GM19452 (cell line): ENCODE measurements at regions not wholly inside any gene's neighbourhood (a gene's known extent, or its start where the extent isn't known, plus 50 kb on each side); places are given as distances from the start of the nearest gene placed in this dataset.

ENCODE experiments used
- ATAC-seq: cut with Tn5 transposase; IDR thresholded peaks from one replicate; pipeline ENCODE4 v1.9.1; 2021; ENCODE audit not compliant: unreplicated experiment

DNA sequence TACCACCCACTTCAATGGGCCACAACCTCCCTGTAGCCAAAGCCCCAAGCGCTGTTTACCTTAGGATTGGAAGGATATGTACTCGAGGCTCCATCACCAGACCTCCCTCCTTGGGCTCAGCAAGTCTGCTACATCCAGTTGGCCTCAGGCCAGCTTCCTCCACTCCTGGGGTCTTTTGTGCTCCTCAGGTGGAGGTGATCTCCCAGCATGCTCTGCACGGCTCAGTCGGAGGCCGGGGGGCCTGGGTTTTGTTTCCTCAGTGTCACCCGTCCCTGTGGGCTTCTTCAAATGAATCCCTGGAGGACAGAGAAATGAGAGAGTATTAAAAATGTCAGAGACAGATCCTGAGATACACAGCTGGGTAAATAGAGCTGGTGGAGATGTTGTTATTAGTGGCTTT is 723.1 kb upstream of the TBX3 start:
- ATAC-seq = no peak

DNA sequence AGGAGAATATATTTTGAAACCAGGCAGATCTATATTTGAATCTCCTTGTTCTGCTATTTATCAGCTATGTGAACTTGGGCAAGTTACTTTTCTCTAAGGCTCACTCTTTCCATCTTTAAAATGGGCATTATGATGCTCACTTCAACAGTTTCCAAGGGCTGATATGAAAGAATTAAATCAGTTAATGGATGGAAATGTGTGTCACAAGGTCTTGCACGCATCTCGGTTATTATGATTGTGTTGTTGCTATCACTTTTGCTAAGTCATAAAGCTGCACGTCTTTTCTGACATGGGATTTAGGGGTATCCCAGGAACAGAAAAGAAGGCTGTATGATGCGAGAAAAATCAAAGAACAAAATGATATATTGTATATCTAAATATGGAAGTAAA is 721.5 kb upstream of the TBX3 start:
- ATAC-seq = no peak

DNA sequence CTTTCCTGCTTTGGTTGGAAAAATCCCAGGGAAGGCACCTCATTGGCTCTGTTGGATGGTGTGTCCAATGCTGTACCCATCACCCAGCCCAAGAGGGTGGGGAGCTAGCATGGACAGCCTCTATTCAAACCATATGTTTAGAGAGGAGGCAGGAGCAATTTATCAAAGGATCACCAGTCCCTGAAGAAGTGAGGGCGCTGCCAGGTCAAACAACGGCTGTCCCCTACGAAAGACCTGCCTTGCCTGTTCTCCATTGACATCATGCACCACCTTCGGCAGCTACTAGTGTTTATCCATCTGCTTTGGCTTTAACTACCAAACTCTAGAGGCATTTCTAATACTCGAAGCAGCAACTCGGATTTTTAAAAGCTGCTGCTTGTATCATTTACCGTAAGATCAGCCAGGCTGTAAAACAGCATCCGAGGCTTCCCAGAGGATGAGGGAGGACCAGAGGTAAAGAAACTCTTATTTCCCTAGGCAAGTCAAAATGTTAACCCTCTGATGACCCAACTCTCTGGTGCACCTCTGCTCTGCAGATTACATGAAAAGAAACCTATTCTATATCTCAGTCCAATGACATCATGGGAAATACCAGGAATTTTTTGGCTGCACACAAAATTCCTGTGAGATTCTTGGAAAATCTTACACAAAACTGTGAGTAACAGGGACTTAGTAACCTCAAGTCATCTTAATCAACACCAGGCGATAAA is 720.9 kb upstream of the TBX3 start:
- ATAC-seq = no peak

DNA sequence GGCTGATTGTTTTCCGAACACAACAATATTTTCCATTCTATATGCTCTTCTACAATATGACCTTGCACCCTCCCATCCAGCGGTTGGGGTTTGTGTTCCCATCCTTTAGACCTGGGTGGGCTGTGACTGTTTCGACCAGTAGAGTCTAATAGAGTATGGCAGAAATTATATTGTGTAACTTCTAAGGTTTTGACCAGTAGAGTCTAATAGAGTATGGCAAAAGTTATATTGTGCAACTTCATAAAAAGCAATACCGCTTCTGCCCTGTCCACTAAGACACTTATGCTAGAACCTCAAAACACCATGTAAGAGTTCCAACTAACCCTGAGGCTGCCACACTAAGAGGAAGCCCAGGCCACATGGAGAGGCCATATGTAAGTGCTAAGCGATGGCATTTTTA is 719.7 kb upstream of the TBX3 start:
- no peak for ATAC-seq

DNA sequence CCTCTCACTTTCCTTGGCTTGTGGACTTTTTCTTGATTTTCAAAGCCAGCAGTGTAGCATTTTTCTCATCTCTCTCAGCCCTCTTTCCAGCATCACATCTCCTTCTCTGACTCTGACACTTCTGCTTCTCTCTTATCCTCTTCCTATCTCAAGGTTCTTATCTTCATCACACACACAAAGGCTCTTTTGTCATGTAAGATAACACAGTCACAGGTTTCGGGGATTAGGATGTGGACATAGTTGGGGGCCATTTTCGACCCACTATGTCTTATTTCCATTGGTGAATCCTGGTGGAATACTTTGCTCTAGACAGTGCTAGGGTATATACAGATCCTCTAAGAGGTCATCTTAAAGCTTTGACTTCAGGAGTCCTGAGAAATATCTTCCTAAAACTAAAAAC is 719.3 kb upstream of the TBX3 start:
- ATAC-seq = no peak

DNA sequence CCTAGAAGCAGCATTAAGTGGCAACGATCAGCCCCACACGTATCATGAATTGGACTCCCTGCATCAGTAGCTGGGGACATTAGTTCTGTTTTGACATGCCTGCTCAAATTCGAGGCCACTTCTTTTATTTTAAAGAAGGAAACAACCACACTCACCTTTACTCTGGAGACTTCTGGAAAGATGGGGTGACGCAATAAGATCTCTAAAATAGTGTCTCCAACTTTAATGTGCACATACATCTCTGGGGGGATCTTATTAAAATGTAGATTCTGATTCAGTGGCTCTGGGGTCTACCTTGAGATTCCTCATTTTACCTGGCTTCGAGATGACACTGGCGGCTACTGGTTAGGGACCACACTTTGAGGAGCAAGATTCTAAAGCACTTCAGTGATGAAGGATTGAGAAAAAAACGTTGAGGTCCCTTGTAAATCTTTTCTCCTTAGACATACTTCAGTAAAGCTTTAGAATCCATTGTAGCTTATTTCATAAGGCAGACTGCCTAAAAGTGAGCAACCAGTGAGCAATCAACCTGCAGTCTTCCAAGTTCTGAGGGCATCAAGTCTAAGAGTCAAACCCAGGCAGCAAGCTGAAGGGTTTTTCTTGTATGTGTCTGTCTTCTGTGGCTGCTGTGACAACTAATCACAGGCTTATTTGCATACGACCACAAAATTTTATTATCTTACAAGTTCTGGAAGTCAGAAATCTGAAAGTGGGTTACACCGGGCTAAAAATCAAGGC is 718.6 kb upstream of the TBX3 start:
- no peak for ATAC-seq

DNA sequence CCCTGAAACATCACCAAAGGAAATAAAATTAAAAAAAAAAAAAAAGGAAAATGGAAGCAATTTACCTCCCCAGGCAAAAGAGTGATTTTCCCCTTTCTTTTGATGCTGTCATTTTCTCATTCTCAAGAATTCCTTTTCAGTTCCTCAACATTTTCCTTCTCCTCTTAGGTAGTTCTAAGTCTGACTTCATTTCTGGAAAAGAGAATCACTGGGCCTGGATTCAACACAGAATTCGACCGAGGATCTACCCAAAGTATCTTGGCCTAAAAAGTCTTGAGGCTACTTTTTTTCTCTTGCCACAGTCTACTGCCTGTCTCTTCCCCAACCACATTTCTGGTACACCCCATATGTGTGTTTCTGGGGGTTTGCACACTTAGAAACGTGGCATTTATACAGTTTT is 717.8 kb upstream of the TBX3 start:
- ATAC-seq = no peak

DNA sequence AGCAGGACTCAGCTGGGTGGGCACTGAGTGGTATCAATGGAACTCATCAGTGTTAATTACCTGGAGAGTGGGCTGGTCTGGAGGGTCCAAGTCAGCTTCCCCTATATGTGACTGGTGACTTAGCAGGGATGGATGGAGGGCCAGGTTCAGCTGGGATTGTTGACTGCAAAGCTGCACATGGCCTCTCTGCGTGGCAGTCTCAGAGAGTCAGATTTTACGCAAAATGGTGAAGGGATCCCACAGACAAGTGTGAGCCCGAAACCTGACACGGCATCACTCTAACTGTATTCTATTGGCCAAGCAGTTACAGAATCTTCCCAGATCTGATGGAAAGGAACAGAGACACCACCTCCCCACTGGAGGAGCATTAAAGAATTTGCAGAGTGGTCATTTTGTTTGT is 716.0 kb upstream of the TBX3 start:
- ATAC-seq = no peak

DNA sequence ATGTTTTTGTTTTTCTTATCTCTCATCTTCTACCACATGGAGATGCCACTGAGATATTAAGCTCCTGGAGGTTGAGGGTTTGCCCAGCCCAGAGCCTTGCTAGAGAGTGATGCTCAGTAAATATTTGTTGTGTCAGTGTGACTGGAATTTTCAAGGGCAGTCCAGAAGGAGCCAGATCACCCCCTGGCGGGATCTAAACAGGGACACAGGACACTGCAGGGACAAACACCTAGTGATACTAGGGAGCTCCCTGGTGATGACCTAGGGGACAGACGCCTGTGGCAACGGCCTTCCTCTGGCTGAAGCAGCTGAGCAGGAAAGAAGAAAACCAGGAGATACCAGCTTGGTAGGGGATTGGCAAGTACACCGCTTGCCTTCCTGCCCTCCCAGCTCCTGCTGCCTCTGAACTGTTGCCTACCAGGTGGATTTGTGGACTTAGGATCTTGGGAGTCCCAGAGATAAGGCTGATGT is 714.4 kb upstream of the TBX3 start:
- no peak for ATAC-seq

DNA sequence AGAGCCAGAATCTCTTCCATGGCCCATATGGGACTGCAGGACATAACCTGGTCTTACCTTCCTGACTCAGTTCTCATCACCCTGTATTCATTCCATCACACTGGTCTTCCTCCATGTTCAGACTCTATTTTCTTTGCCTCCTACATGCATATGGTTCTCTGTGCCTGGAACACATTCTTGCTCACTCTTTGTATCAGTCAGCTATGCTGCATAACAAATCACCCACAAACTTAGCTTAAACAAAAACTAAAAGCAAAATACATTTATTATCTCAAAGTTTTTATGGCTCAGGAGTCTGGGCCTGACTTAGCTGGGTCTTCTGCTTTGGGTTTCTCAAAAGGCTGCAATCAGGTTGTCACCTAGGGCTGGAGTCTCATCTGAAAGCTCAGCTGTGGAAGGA is 712.6 kb upstream of the TBX3 start:
- ATAC-seq = no peak

DNA sequence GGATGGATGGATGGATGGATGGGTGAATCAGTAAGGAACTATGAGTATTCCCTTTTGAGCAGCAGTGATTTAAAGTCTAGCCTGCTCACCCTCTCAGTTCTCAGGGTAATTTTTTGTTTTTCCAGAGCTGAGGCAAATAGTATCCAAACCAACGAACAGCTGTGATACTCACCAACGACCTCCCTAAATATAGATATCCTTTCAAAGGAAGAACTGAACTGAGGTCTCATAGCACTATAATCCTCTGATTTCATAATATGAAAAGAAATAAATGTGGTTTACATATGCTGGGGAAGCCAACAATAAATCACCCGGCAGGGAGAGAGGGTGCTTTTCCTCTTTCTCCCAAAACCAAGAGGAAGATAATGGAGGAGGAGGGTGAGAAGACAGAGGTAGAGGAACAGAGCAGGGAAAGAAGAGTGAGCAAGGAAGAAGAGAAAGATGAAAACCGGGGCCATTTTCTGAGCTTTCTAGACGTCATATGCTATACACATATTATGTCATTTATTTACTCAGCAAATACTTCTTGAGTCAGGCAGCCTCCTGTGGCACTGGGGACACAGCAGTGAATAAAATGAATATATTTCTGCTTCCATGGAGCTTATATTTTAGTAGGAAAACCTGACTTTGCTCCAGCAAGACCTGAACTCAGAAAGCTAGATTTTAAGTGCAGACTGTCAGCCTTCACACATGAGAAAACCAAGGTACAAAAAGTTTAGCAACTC is 710.7 kb upstream of the TBX3 start:
- no peak for ATAC-seq

DNA sequence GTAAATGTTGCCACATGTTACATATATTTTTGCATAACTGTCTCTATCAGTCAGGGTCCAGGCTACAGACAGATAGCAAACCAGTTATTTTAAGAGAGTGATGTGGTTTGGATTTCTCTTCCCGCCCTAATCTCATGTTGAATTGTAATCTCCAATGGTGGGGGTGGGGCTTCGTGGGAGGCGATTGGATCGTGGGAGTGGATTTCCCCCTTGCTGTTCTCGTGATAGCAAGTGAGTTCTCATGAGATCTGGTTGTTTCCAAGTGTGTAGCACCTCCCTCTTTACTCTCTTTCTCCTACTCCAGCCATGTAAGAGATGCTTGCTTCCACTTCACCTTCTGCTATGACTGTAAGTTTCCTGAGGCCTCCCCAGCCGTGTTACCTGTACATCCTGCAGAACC is 704.2 kb upstream of the TBX3 start:
- no peak for ATAC-seq

DNA sequence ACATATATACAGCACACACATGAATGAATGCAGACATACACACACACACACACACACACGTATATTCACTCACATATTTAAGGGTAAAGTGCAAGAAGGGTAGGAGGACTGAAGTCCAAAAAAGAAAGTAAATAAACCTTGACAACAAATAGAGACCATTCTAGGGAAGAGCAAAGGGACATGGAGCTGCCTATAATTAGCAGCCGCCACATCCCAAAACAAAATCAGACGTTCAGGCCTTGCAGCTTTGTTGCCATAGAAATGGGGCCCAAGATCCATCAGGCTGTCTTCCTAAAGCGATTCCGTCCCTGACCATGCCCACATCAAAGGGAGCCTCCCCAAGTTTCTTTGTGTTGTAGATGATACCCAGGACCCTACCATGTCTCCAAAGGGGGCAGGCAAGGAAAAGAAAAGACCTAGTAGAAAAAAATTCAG is 703.5 kb upstream of the TBX3 start:
- ATAC-seq = no peak

DNA sequence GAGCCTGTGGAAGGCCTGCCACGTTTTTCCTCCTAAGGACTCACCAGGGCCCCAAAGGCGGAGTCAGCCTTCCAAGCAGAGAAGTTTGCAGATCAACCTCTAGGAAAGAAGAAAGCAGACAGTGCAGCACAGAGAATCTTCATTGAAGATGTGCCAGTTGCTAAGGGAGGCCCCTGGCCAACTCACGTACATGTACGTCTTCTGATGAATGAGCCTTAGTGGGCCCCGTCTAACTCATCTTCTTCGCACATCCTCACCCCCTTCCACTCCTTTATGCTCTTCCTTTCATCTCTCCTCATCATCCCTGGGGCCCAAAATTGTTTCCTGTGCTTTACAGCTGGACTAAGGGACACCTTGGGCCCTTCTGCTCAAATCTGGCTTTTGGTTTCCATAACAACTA is 703.0 kb upstream of the TBX3 start:
- no peak for ATAC-seq

DNA sequence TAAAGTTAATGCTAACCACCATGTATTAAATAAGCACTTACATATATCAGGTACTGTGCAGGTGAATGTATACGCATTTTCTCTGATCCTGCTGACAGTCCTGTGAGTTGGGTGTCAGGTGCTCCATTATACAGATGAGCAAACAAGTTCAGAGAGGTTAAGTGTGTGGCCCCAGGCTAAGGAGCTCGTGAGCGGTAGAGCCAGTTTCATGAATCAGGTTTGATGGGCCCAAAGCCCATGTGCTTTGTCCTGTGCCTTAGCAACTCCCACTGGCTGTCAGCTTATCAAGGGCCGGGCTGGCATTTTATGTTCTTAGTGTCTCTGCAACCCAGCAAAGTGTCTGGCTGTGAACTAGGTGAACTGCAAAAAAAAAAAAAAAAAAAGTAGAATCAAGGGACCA is 701.2 kb upstream of the TBX3 start:
- no peak for ATAC-seq

DNA sequence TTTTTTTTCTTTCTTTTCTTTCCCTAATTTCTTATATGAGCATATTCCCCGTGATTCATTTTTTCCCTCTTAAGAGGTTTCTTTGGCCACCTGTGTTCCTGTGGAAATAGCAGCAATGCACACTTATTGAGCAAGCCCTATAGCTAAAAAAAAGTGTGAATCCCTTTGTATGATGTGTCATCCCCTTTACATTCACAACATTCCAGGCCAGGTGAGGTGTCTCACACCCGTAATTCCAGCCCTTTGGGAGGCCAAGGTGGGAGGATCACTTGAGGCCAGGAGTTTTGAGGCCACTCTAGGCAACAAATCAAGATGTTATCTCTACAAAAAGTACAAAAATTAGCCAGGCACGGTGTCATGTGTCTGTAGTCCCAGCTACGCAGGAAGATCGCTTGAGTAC is 700.4 kb upstream of the TBX3 start:
- no peak for ATAC-seq

DNA sequence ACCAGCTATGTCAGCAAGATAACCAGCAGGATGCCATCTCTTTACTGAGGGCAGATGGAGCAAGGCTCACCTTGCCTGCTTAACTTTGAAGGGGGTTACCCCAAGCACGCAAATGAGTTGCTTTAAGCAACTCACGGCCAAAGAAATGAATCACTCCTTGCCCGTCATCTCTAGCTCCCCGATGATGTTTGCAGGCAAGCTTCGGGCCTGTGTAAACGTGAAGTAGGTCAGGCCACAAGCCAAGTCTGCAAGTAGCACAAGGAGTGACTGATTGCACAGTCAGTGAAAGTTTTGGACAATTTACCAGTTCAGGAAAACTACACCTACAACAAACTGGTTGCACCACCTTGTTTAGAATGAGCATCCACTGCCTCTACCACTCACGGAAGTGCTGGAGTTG is 699.7 kb upstream of the TBX3 start:
- ATAC-seq = no peak

DNA sequence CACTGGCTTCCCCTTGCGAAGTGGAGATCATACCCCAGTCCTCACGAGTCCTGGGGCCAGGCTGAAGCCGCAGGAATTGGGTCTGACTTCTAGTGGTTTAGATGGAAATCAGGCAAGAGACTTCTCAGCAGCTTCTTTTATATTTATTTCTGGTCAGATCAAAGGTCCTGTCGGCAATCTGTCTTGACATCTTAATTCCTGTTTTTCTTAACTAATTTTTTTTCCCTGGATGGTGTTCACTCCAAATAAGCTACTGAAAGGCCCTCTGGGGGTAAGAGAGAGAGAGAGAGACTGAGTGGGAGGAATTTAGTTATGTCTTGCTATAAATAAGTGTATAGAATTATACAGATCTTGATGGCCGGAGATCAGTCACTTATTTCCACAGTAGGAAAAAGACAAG is 698.7 kb upstream of the TBX3 start:
- ATAC-seq = no peak

DNA sequence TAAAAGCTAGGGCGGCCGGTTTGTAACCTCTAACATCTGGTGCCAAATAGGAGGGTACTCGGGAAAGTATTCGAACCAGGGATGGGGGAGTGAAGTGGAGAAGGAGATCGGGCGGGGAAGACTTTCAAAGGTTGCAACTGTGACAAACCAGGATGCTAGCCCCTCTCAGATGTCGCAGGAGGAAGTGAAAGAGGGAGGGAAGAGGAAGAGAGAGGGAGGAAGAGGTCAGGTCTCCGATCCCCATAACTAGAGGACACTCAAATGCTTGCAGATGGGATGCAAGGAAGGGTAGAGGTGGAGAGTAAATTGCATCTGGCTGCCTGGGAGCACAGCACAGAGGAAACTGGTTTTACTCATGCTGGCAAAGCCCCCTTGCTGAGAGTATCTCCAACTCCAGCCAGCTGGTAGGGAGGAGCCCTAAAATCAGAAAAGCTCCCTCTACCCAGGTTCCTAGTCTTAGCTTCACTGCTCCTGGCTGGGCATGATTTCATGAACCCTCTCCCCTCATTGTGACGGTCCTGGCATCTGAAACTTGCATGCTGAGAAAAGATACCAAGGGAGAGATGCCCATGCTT is 696.7 kb upstream of the TBX3 start:
- ATAC-seq = no peak

DNA sequence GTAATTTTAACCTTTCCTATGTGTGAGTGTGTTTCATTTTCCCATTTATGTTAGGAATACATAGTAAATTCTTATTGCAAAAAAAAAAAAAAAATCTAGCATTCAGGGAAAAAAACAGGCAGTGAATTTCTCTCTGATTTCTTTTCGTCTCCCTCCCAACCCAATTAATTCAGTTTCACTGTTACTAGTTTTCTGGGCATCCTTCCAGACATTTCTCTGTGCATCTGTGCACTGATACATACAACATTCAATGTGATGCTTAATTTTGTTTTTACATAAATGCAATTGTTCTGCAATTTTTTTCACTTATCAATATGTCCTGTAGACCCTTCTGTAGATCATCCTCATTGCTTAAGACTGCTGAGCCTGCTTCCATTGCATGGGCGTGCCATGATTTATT is 694.3 kb upstream of the TBX3 start:
- no peak for ATAC-seq

DNA sequence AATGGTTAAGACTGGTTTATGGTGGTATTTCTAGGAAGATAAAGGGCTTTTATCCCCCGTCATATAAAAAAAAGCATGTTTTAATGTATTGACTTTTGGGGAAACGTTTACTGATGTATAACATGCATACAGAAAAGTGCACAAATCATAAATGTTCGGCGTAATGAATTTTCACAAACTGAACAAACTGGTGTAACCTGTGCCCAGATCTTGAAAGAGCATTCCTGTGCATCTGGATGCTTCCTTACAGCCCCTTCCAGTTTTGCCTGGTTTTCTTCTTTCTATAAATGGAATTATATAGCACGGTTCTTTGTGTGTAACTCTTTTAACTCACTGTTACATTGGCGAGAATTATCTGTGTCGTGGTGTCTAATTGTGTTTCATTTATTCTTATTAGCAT is 693.8 kb upstream of the TBX3 start:
- ATAC-seq = no peak

DNA sequence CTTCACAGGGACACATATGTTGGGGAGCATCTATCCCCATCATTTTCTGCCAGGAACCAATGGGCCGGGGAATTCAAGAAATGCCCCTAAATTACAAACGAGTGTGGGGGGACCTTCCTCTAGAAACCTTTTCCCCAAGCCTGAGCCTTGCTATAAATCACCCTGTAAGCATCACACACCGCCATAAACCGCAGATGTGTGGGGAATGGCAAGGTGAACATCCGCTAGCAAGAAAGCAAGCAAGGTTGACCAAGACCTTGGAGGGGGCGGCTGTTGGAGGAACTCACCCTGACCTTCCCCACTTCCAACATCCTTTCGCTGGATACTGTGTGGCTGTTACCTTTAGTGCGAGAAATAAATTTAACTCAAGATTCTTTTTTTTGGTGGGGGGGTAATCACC is 693.3 kb upstream of the TBX3 start:
- ATAC-seq = no peak
